CD14-positive monocyte (primary cell): ENCODE measurements at regions not wholly inside any gene's neighbourhood (a gene's known extent, or its start where the extent isn't known, plus 50 kb on each side); places are given as distances from the start of the nearest gene placed in this dataset.

Experiments used
- DNase-seq, 3 donors: peaks; one replicate each; pipeline ENCODE4 v3.0.0-alpha.2; 2011 to 2022
- H2AFZ ChIP-seq: 2 replicates; pipeline ENCODE4 v1.6.0; 2012; ENCODE audit warnings: mild to moderate bottlenecking, low read depth, low read length, inconsistent platforms; ENCODE audit not compliant: insufficient read depth, poor library complexity, severe bottlenecking
- H3K27ac ChIP-seq, 2 donors: 1 replicate in 1 of 2; 2 replicates in 1 of 2; pipeline ENCODE4 v1.5.1; 2012 to 2013; ENCODE audit warnings: low read length in 2 of 2, control low read depth in 1 of 2, inconsistent platforms in 1 of 2, low read depth in 1 of 2, mild to moderate bottlenecking in 1 of 2
- H3K27me3 ChIP-seq, 2 donors: one replicate each; pipeline versions ENCODE4 v1.6.0 to v1.6.1; 2011 to 2013; ENCODE audit warnings: low read length in 2 of 2; ENCODE audit not compliant: control insufficient read depth in 2 of 2, insufficient read depth in 2 of 2
- H3K36me3 ChIP-seq, 2 donors: replicated peaks in 1 of 2; 1 replicate in 1 of 2; 2 replicates in 1 of 2; pipeline versions ENCODE4 v1.5.1 to v1.6.1; 2012 to 2013; ENCODE audit warnings: low read length in 2 of 2, control low read depth in 1 of 2, inconsistent platforms in 1 of 2, mild to moderate bottlenecking in 1 of 2; ENCODE audit not compliant: insufficient read depth in 2 of 2, control insufficient read depth in 1 of 2
- H3K4me1 ChIP-seq, 2 donors: 1 replicate in 1 of 2; 2 replicates in 1 of 2; pipeline versions ENCODE4 v1.5.1 to v1.6.1; 2012 to 2013; ENCODE audit warnings: low read length in 2 of 2, control low read depth in 1 of 2, inconsistent platforms in 1 of 2, mild to moderate bottlenecking in 1 of 2, moderate library complexity in 1 of 2; ENCODE audit not compliant: insufficient read depth in 2 of 2, control insufficient read depth in 1 of 2
- H3K4me2 ChIP-seq: replicated peaks from 2 replicates; pipeline ENCODE3; 2012; ENCODE audit warnings: low read length, moderate library complexity, mild to moderate bottlenecking; ENCODE audit not compliant: poor library complexity, severe bottlenecking; ENCODE audit errors: extremely low read depth
- H3K4me3 ChIP-seq, 3 experiments: fragments of 200-600 bp in 1 of 3; sonication (generic) in 1 of 3; replicated peaks in 1 of 3; 1 replicate in 2 of 3; 2 replicates in 1 of 3; pipeline ENCODE4 v1.5.1; 2011 to 2013; ENCODE audit warnings: low read length in 3 of 3, mild to moderate bottlenecking in 3 of 3, control low read depth in 2 of 3, low read depth in 2 of 3, inconsistent platforms in 1 of 3, moderate library complexity in 1 of 3
- H3K79me2 ChIP-seq: 2 replicates; pipeline ENCODE4 v1.6.0; 2012; ENCODE audit warnings: mild to moderate bottlenecking, control low read depth, inconsistent platforms, low read length, moderate library complexity; ENCODE audit not compliant: insufficient read depth
- H3K9ac ChIP-seq: 2 replicates; pipeline ENCODE4 v1.6.0; 2017; ENCODE audit warnings: low read length, mild to moderate bottlenecking; ENCODE audit not compliant: insufficient read depth, poor library complexity, severe bottlenecking
- H3K9me3 ChIP-seq, 2 donors: replicated peaks in 1 of 2; 1 replicate in 1 of 2; 2 replicates in 1 of 2; pipeline versions ENCODE4 v1.5.1 to v1.6.1; 2012 to 2013; ENCODE audit warnings: low read length in 2 of 2, control low read depth in 1 of 2; ENCODE audit not compliant: control insufficient read depth in 1 of 2, insufficient read depth in 1 of 2
- H4K20me1 ChIP-seq: 2 replicates; pipeline ENCODE4 v1.6.0; 2012; ENCODE audit warnings: mild to moderate bottlenecking, low read length, control low read depth, moderate library complexity; ENCODE audit not compliant: insufficient read depth
- H3K27ac Mint-ChIP-seq, 7 donors: one replicate each; pipeline ENCODE4 v1.8.0; 2020; ENCODE audit warnings: mild to moderate bottlenecking in 7 of 7, mixed read lengths in 7 of 7, moderate library complexity in 6 of 7, inconsistent platforms in 2 of 7
- H3K27me3 Mint-ChIP-seq, 3 donors: one replicate each; pipeline ENCODE4 v1.8.0; 2021 to 2022; ENCODE audit warnings: low read depth in 3 of 3, mild to moderate bottlenecking in 3 of 3, mixed read lengths in 3 of 3, moderate library complexity in 3 of 3, inconsistent platforms in 1 of 3
- H3K36me3 Mint-ChIP-seq, 2 donors: one replicate each; pipeline ENCODE4 v1.8.0; 2020; ENCODE audit warnings: mixed read lengths in 2 of 2, inconsistent platforms in 1 of 2, mild to moderate bottlenecking in 1 of 2
- H3K4me1 Mint-ChIP-seq: one replicate; pipeline ENCODE4 v1.8.0; 2020; ENCODE audit warnings: mild to moderate bottlenecking, mixed read lengths
- H3K4me3 Mint-ChIP-seq, 2 donors: one replicate each; pipeline ENCODE4 v1.8.0; 2020; ENCODE audit warnings: mild to moderate bottlenecking in 2 of 2, mixed read lengths in 2 of 2, moderate library complexity in 1 of 2
- H3K9me3 Mint-ChIP-seq, 7 donors: one replicate each; pipeline ENCODE4 v1.8.0; 2020 to 2022; ENCODE audit warnings: mixed read lengths in 7 of 7, mild to moderate bottlenecking in 6 of 7, moderate library complexity in 6 of 7, inconsistent platforms in 2 of 7
- WGBS: methylation state at CpG from one replicate; pipeline ENCODE4 v1.1.5; 2013; ENCODE audit warnings: missing lambda C conversion rate; ENCODE audit not compliant: insufficient coverage; 5-methylcytosine and 5-hydroxymethylcytosine counted together
- intact Hi-C, 2 donors: fragments of 100-400 bp; cut with micrococcal nuclease; formaldehyde crosslinking; loops; one replicate each; pipeline versions ENCODE4 v1.15.0 to v1.15.1; 2023
- TF ChIP-seq, protein P1 (sequence below): fragments of 200-600 bp; IDR thresholded peaks from one replicate; pipeline ENCODE4 v1.8.0; 2022; ENCODE audit warnings: antibody characterized with exemption, mild to moderate bottlenecking

DNA sequence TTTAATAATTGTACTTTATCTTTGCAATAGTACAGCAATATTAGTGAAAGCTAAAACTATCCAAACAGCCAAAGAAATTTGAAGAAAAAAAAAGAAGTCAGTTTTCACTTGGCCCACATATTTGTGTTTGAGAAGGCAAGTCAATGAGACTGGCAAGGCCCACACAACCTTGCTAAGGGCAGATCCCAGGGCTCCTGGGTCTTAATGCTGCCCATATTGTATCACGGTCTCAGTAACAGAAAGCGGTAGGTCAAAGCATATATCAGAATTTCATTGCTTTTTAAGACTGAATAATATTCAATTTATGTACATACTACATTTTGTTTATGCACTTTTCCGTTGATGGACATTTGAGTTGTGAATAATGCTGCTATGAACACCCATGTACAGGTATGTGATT lies 262.0 kb upstream of the TOPAZ1 start:
- Histone ChIP-seq H3K4me1 (no peaks in the 10 kb centered on the region), H3K27ac (no peak overlapping the region), H3K9me3 (peaks cover 0 to 9% of the 10 kb centered on the region in 2 donors), H3K79me2 (no peaks in the 10 kb centered on the region), H2AFZ (no peak overlapping the region), H3K4me3 (no peak overlapping the region), H3K9ac (no peak overlapping the region), H3K36me3 (no peaks in the 10 kb centered on the region), H4K20me1 (no peaks in the 10 kb centered on the region), H3K4me2 (no peak overlapping the region), H3K27me3 (peaks cover 2 to 3% of the 10 kb centered on the region in 2 donors)
- DNase-seq = no peak
- intact Hi-C loops = no loop called here
- no peaks in the 10 kb centered on the region for H3K4me1 Mint-ChIP-seq
- WGBS = 100% methylated on average over 2 of the region's 3 CpGs
- H3K27me3 Mint-ChIP-seq = peaks cover 12 to 19% (median 14%) of the 10 kb centered on the region in 3 donors
- H3K4me3 Mint-ChIP-seq = no peak overlapping the region
- peaks cover 0 to 11% (median 9%) of the 10 kb centered on the region in 7 donors for H3K9me3 Mint-ChIP-seq
- TF ChIP-seq, protein P1, sequence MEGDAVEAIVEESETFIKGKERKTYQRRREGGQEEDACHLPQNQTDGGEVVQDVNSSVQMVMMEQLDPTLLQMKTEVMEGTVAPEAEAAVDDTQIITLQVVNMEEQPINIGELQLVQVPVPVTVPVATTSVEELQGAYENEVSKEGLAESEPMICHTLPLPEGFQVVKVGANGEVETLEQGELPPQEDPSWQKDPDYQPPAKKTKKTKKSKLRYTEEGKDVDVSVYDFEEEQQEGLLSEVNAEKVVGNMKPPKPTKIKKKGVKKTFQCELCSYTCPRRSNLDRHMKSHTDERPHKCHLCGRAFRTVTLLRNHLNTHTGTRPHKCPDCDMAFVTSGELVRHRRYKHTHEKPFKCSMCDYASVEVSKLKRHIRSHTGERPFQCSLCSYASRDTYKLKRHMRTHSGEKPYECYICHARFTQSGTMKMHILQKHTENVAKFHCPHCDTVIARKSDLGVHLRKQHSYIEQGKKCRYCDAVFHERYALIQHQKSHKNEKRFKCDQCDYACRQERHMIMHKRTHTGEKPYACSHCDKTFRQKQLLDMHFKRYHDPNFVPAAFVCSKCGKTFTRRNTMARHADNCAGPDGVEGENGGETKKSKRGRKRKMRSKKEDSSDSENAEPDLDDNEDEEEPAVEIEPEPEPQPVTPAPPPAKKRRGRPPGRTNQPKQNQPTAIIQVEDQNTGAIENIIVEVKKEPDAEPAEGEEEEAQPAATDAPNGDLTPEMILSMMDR = no peak
- no peak overlapping the region for H3K27ac Mint-ChIP-seq
- no peaks in the 10 kb centered on the region for H3K36me3 Mint-ChIP-seq

DNA sequence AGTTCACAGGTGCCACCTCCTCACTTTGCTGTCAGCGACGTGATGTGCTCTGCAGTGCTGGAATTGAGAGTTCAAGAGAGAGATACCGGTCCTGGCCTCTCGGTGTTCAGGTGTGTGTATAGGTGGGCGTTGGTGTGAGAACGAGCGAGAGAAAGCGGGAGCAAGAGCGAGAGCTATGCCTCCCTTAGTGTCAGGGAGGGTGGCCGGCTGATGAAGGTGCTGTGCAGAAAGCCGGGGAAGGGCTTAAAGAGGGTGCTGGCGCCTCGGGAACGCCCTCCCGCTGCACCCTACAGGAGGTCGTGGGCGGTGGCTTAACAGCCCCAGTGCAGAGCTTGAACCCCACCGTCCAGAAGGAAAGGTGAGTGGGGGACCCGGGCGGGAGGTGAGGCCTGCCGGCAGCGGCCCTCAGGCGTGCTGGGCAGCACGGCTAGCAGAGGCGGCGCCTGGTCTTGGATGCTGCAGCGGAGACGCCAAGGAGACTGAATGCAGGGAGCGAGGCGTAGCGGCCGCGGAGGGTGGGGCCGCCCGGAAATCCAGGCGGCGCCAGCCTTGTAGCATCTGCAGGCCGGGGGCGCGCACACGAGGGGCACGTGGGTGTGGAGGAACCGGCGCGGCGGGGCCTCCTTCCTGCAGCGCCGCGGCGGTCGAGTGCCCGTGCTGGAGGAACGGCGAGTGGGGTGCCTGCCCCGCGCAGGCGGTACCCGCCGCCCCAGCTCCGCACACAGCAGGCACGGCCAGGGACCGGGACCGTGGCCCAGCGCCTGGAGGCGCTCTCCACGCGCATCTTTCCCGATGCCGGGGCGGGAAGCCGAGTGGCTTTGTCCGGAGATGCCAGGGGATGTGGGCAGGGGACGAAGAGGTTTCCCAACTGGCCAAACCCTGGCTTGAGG lies 246.8 kb upstream of the TOPAZ1 start:
- H3K36me3 Mint-ChIP-seq = peaks cover 14 to 22% of the 10 kb centered on the region in 2 donors
- peak overlapping the region in 1 of 3 experiments; percentile 73 for H3K4me3 ChIP-seq
- intact Hi-C loops = no loop called here
- H3K4me1 Mint-ChIP-seq = peaks cover 43% of the 10 kb centered on the region
- peak overlapping the region; percentile 82 for H3K4me2 ChIP-seq
- H3K27me3 Mint-ChIP-seq = peaks cover 76 to 92% (median 83%) of the 10 kb centered on the region in 3 donors
- no peaks in the 10 kb centered on the region for H3K36me3 ChIP-seq
- H3K9me3 Mint-ChIP-seq = peaks cover 2 to 59% (median 50%) of the 10 kb centered on the region in 7 donors
- H4K20me1 ChIP-seq = no peaks in the 10 kb centered on the region
- peaks cover 48 to 52% of the 10 kb centered on the region in 2 donors for H3K4me1 ChIP-seq
- no peak overlapping the region for H3K27ac Mint-ChIP-seq
- DNase-seq = no peak
- H2AFZ ChIP-seq = peak overlapping the region; percentile 29
- H3K4me3 Mint-ChIP-seq = peak overlapping the region in 1 of 2 donors; percentile 94
- no peaks in the 10 kb centered on the region for H3K79me2 ChIP-seq
- no peak overlapping the region for H3K9ac ChIP-seq
- TF ChIP-seq, protein P1 = no peak
- H3K27me3 ChIP-seq = peaks cover 67 to 97% of the 10 kb centered on the region in 2 donors
- H3K27ac ChIP-seq = no peak overlapping the region
- peaks cover 4 to 62% of the 10 kb centered on the region in 2 donors for H3K9me3 ChIP-seq
- WGBS = under 1% methylated on average over 66 of the region's 73 CpGs
